Calu3 (cell line): ENCODE measurements at regions not wholly inside any gene's neighbourhood (a gene's known extent, or its start where the extent isn't known, plus 50 kb on each side); places are given as distances from the start of the nearest gene placed in this dataset.

Experiments
- BruUV-seq: library from RNA; stranded (reverse); fragments of 400-500 nt; replicated peaks from 2 replicates; lab custom pipeline; 2021; lab: Mats Ljungman, UMichigan
- CTCF ChIA-PET: fragments of 300-600 bp; sonication (Branson Sonifier 250); formaldehyde crosslinking; loops from one replicate; lab custom pipeline; 2022; ENCODE audit warnings: antibody characterized with exemption; lab: Charles Lee
- DNase-seq: peaks from one replicate; pipeline ENCODE4 v3.0.0; 2022
- H3K27ac Mint-ChIP-seq: one replicate; pipeline ENCODE4 v1.8.0; 2022; ENCODE audit warnings: mixed read lengths; ENCODE audit not compliant: unreplicated experiment
- H3K27me3 Mint-ChIP-seq: one replicate; pipeline ENCODE4 v1.8.0; 2022; ENCODE audit warnings: mixed read lengths; ENCODE audit not compliant: unreplicated experiment
- H3K36me3 Mint-ChIP-seq: one replicate; pipeline ENCODE4 v1.8.0; 2022; ENCODE audit warnings: mild to moderate bottlenecking, moderate library complexity, mixed read lengths; ENCODE audit not compliant: insufficient read depth, unreplicated experiment
- H3K4me1 Mint-ChIP-seq: one replicate; pipeline ENCODE4 v1.8.0; 2022; ENCODE audit warnings: mild to moderate bottlenecking, low read depth, mixed read lengths; ENCODE audit not compliant: unreplicated experiment
- H3K4me3 Mint-ChIP-seq: one replicate; pipeline ENCODE4 v1.8.0; 2022; ENCODE audit warnings: mild to moderate bottlenecking, low read depth, moderate library complexity, mixed read lengths; ENCODE audit not compliant: unreplicated experiment
- H3K9me3 Mint-ChIP-seq: one replicate; pipeline ENCODE4 v1.8.0; 2022; ENCODE audit warnings: low read depth, mixed read lengths; ENCODE audit not compliant: unreplicated experiment
- CTCF ChIP-seq: fragments of 200-600 bp; IDR thresholded peaks from one replicate; pipeline ENCODE4 v1.8.0; 2022; ENCODE audit warnings: antibody characterized with exemption; ENCODE audit not compliant: unreplicated experiment
- intact Hi-C: fragments of 100-400 bp; cut with micrococcal nuclease; formaldehyde crosslinking; loops from one replicate; pipeline ENCODE4 v1.10.0; 2022; ENCODE audit not compliant: unreplicated experiment

- no peak for DNase-seq
- no peak overlapping the region for H3K27ac Mint-ChIP-seq
- H3K9me3 Mint-ChIP-seq, result no peaks in the 10 kb centered on the region
- TF ChIP-seq CTCF, result no peak
- no peaks in the 10 kb centered on the region for H3K36me3 Mint-ChIP-seq
- BruUV-seq, result no TSS peak
- no peaks in the 10 kb centered on the region for H3K27me3 Mint-ChIP-seq
- intact Hi-C loops, result no loop called here
- no peaks in the 10 kb centered on the region for H3K4me1 Mint-ChIP-seq
- no peak overlapping the region for H3K4me3 Mint-ChIP-seq
- CTCF ChIA-PET, result no interaction called here
Measured at GRCh38 chr6:150697515-150697914, 97.8 kb downstream of the PLEKHG1 start.

GRCh38 chr6:150698391-150698790 is 98.7 kb downstream of the PLEKHG1 start:
- no peaks in the 10 kb centered on the region for H3K9me3 Mint-ChIP-seq
- no peak overlapping the region for H3K4me3 Mint-ChIP-seq
- H3K4me1 Mint-ChIP-seq, result no peaks in the 10 kb centered on the region
- BruUV-seq, result no TSS peak
- H3K27ac Mint-ChIP-seq, result no peak overlapping the region
- no peaks in the 10 kb centered on the region for H3K27me3 Mint-ChIP-seq
- DNase-seq, result no peak
- intact Hi-C loops, result no loop called here
- CTCF ChIA-PET, result no interaction called here
- no peak for TF ChIP-seq CTCF
- no peaks in the 10 kb centered on the region for H3K36me3 Mint-ChIP-seq

GRCh38 chr6:150702675-150703074 is 103.0 kb downstream of the PLEKHG1 start:
- BruUV-seq, result no TSS peak
- no peaks in the 10 kb centered on the region for H3K9me3 Mint-ChIP-seq
- intact Hi-C loops, result no loop called here
- H3K36me3 Mint-ChIP-seq, result no peaks in the 10 kb centered on the region
- H3K4me3 Mint-ChIP-seq, result no peak overlapping the region
- H3K27me3 Mint-ChIP-seq, result no peaks in the 10 kb centered on the region
- CTCF ChIA-PET, result interaction anchor here (0.6 kb wide), 1 partner anchor 87 kb away, joined by 4 read pairs; no protein-coding TSS in a partner anchor
- no peak for DNase-seq
- no peaks in the 10 kb centered on the region for H3K4me1 Mint-ChIP-seq
- H3K27ac Mint-ChIP-seq, result no peak overlapping the region
- TF ChIP-seq CTCF, result no peak

- H3K36me3 Mint-ChIP-seq, result no peaks in the 10 kb centered on the region
- no peaks in the 10 kb centered on the region for H3K9me3 Mint-ChIP-seq
- CTCF ChIA-PET, result no interaction called here
- H3K27ac Mint-ChIP-seq, result no peak overlapping the region
- no peak for TF ChIP-seq CTCF
- no peaks in the 10 kb centered on the region for H3K4me1 Mint-ChIP-seq
- H3K4me3 Mint-ChIP-seq, result no peak overlapping the region
- DNase-seq, result no peak
- H3K27me3 Mint-ChIP-seq, result no peaks in the 10 kb centered on the region
- intact Hi-C loops, result no loop called here
- no TSS peak for BruUV-seq
Measured at GRCh38 chr6:150704447-150705192, 104.9 kb downstream of the PLEKHG1 start.
